Esophagus squamous epithelium (tissue), 4 donors: ENCODE measurements at regions not wholly inside any gene's neighbourhood (a gene's known extent, or its start where the extent isn't known, plus 50 kb on each side); places are given as distances from the start of the nearest gene placed in this dataset.

Source experiments
- POLR2A ChIP-seq, 4 donors: fragments of 450-650 bp; IDR thresholded peaks; one replicate each; pipeline ENCODE4 v1.6.1; 2017; ENCODE audit warnings: antibody characterized with exemption in 4 of 4, mild to moderate bottlenecking in 4 of 4, moderate library complexity in 3 of 4
- TF ChIP-seq, protein P1 (sequence below), 6 experiments: fragments of 450-650 bp in 4 of 6; fragments of 200-600 bp in 2 of 6; sonication (generic) in 2 of 6; IDR thresholded peaks; one replicate each; pipeline ENCODE4 v1.5.1; 2016 to 2019; ENCODE audit warnings: antibody characterized with exemption in 6 of 6, mild to moderate bottlenecking in 4 of 6, moderate library complexity in 4 of 6

DNA sequence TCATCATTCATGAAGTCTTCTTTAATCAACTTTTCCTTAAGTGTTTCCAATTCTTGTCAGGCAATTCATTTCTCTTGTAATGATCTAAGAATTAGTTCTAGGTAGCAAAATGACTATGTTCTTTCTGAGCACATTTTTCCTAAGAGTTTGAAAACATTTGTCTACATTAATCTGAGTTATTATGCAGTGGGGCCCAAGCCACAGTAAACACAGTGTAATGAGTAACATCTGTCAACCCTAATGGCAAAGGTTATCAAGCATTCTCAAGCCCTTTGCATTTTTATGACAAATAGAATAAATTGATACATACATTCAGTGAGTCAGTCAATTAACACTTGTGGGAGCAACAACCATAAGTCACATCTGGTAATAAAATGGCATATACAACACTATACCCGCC, 106.7 kb upstream of the ZC3H12C start:
- TF ChIP-seq, protein P1, sequence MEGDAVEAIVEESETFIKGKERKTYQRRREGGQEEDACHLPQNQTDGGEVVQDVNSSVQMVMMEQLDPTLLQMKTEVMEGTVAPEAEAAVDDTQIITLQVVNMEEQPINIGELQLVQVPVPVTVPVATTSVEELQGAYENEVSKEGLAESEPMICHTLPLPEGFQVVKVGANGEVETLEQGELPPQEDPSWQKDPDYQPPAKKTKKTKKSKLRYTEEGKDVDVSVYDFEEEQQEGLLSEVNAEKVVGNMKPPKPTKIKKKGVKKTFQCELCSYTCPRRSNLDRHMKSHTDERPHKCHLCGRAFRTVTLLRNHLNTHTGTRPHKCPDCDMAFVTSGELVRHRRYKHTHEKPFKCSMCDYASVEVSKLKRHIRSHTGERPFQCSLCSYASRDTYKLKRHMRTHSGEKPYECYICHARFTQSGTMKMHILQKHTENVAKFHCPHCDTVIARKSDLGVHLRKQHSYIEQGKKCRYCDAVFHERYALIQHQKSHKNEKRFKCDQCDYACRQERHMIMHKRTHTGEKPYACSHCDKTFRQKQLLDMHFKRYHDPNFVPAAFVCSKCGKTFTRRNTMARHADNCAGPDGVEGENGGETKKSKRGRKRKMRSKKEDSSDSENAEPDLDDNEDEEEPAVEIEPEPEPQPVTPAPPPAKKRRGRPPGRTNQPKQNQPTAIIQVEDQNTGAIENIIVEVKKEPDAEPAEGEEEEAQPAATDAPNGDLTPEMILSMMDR (IDR thresholded peaks at IDR 0.05) = no peak
- TF ChIP-seq POLR2A (IDR thresholded peaks at IDR 0.05) = no peak
